HT-29 (cell line): ENCODE measurements at regions not wholly inside any gene's neighbourhood (a gene's known extent, or its start where the extent isn't known, plus 50 kb on each side); places are given as distances from the start of the nearest gene placed in this dataset.

Experiments used
- DNase-seq: peaks from one replicate; pipeline ENCODE4 v3.0.0-alpha.2; 2015; ENCODE audit warnings: low spot score

DNA sequence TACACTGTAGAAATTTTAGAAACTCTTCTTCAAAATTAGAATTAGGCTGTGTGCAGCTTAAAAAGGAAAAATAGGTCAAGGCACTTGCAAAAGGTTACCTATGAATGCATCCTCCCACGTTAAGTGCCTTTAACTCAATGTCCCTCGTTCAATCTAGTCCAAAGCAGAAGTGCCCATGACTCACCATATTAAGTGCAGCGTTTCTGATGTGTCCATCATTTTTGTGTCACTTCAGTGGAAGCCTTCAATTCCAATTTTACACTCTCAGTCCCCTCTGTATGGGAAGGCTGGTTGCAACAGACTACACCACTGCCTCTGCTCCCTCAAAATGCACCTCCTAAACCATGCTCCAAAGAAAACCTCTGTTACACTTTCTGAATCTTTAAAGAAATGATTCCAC, 53.4 kb downstream of the FOXB1 start:
- no peak for DNase-seq

DNA sequence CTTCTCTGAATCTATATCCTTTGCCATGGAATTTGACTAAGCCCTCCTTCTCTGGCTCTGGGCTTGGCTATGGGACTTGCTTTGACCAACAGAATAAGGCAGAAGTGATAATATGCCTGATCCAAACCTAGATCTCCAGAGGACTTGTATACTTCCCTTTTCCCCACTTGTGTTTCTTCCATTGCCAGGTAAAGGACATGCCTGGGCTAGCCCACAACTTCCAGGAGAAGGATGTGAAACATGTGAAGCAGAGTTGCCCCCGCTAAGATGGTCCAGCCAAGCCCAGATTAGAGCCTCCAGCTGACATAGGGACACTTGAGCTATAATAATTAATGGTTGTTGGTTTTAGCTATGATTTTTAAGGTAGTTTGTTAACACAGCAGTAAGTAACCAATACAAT, 55.1 kb downstream of the FOXB1 start:
- no peak for DNase-seq

DNA sequence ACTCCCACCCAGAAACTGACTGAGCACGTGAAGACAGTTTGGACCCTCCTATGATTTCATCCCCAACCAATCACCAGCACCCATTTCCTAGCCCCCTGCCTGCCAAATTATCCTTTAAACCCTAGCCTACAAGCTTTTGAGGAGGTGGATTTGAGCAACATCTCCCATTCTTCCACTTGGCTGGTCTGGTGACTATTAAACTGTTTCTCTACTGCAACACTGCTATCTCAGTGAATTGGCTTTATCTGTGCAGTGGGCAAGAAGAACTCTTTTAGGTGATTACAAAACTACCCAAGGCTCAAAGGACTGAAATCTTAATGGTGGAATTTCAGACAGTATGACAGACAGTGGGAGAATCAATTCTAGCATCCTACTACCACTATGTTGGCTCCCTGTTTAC, 57.6 kb downstream of the FOXB1 start:
- DNase-seq: no peak

DNA sequence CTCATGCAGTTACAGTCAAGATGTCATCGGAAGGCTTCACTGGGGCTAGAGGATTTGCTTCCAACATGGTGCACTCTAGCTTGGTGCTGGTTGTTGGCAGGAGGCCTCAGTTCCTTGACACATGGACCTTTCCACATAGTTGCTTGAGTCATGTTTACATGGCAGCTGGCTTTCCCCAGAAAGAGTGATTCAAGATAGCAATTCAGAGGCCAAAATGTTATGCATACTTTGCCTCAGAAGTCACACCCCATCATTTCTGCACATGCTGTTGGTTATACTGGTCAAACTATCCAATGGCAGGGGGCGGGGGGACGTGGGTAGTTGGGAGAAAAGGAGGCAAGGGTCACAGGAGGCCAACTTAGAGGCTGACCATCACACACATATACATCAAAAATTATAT, 58.7 kb downstream of the FOXB1 start:
- no peak for DNase-seq

DNA sequence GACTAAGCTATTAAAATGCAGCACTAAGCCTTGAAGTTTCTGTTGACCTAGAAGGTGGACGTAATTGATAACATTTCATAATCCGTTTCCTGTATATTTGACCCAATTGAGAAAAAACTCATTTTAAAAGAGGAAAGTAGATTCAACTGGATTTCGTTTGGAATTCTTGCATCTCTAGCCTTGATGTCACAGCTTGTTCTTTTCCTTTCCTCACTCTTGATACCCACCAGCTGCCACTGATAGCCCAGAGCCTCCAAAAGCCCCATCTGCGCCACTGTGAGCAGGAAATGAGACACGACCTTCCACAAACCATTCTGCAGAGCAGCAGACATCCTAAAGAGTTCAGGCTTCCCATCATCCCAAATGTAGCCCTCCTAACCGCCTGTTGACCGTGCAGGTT, 61.8 kb downstream of the FOXB1 start:
- no peak for DNase-seq

DNA sequence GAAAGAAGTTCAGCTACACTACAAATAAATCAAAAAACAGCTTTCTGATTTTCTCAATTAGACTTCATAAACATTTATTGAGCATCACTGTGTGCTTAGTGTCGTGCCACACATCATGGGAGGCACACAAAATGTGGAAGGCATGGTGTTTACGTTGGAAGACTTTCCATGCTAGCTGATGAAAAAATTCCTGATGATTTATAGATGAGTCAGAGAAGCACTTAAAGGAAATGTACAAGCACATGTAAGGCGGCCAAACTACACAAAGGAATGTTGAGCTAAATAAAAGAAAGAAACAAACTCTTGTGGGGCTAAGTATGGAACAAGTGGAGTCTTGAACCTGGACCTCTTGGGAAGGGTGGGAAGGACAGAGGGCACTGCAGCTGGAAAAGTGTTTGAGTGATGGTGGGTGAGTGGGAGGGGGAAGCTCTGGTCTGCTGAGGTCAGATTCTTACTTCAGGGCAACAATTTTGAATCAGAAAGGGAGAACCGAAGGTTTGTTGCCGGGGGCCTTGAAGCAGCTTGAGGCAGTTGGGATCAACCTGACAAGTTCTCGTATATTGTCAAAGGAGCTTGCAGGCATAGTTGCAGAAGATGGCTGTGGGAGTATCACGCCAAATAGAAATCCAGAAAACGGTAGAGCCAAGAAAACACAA, 66.9 kb downstream of the FOXB1 start:
- DNase-seq: peak; percentile 18

DNA sequence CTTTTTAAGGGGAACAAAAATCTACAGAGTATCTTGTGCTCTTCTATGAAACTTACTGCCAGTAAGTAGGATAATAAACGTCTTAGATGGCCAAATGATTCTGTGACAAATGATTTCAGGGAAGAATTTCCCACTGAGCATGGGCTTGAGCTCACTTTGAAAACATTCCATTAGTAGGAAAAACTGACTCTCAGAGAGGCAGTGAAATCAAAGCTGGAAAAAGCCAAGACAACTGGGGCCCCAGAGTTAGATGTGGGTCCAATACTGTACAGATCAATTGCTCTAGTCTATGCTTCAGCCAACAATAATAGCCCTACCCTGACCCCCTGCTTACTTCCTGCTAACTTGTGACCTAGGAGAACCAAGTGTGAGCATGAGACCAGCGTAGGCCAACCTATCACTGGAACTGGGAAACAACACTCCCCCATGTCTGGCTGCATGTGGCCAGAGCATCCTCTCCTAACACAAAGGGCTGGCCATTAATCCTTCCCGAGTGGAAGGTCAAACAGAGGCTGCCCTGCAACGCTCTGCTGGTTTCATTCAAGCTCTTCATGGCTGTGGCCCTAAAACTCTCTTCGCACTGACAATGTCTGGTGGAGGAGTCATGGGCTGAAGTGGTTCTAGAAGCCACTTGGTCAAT, 68.8 kb downstream of the FOXB1 start:
- DNase-seq: no peak

DNA sequence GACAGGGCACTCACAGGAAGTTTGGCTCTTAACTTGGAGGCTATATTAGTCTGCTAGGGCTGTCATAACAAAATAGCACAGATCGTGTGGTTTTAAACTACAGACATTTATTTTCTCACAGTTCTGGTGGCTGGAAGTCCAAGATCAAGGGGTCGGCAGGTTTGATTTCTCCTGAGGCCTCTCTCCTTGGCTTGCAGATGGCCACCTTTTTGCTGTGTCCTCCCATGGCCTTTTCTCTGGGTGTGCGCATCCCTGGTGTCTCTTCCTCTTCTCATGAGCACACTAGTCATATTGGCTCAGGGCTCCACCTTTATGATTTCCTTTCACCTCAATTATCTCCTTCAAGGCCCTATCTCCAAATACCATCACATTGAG, 69.3 kb downstream of the FOXB1 start:
- no peak for DNase-seq

DNA sequence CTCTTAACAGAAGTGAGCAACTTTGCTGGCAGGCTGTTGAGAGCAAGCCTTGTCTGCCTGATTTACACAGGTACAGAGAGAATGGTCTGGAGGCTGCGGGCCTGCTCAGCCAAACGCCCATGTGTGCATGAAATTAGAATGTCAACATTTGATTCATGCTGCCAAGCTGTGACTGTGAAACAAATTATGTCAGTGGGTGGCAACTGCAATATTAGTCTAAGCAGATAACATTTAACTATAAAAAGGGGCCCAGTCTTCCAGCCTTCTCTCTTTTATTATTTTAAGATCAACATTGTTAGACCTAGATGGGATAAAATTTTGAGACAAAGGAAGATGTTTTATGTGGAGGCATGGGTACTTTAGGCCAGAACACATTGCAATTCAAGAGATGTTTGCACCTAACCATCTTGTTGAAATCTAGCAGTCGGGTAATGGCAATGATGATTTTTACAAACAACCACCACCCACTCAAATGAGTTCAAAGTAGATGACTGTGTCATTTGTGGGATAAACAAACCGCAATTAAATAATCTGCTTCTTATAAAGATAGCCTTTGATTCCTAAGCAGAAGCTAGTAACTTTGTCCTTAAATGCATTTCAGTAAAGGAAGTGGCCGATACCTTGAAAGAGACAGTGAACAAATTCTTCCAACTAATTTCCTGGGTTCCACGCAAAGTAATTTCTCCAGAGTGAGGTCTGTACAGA, 70.2 kb downstream of the FOXB1 start:
- peak; percentile 18 for DNase-seq

DNA sequence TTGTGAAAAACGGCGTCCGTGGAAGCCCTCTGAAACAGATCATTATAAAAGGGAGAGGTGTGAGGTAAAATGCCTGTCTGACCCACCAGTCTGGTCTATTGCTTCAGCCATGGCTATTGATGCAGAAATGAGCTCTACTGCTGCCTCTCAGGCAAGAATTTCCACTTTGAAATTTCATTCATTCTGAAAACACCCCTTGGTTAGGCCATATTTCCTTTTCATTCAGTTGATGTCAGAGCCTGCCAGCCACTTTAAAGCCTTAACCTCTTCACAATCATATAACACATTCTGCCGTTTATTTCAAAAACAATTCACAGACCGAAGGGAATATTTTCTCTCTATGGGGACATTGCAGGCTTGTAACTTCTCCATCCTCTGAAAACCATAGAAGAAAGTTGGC, 71.9 kb downstream of the FOXB1 start:
- DNase-seq: no peak

DNA sequence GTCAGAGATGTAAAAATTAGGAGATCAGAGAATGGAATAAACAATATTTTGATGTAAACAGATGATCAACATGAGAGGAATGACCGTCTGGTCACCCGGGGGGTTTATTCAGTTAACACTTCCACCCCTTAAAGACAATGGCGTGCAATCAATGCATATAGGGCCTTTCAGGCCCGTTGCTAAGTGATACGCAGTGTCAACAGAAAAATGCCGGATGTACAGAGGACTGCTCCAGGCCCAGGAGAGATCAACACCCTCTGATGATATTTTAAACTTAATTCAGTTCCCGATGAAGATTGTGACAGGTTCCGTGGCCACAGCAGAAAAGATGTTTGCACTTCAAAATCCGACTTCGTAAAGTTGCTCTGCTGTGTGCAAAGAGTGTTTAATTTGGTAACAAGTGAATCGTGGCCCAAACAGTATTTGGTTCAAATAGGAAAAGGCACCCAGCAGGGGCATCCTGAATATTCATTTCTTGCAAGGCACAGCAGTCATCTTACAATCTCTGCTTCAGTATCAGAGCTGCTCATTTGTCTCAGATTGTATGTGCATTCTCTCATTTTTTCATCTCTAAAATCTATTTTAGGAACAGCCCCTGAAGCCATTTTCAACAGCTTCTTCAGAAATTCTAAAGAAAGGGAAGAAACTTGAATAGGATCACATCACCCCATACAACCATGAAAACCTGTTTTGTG, 72.6 kb downstream of the FOXB1 start:
- no peak for DNase-seq

DNA sequence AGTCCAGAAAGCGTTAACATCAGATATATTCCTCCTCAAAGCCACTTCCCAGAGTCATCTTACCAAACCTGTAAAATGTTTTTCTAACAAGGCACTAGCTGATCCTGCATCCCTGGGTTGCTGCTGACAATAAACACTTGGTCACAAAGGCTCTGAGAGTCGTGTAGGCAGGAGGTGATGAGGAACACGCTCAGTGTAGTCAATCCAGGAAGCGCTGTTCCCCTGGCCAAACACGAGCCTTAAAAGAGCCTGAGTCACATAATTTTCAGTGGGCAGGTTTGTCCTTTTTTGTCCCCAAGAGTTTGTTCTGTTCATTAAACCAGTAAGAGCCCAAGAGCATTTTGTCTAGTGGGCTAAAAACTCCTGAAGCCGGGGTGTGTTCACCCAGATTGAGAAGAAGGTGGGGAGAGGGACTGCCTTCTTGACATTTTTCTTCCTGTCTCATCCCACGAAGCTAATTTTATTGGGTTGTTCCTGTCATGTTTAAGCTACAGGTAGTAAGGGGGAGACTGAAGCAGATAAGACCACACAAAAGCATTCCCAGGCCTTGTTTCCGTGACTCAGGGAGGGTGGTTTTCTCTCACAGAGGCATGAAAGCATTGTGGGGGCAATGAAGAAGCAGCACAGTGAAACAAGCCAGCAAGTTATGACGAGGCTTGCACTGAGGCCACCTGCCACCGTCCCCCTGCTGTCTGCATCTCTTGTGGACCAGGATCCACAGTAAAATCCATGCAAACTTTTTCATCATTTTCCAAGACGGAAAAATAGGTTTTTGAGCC, 73.7 kb downstream of the FOXB1 start:
- no peak for DNase-seq

DNA sequence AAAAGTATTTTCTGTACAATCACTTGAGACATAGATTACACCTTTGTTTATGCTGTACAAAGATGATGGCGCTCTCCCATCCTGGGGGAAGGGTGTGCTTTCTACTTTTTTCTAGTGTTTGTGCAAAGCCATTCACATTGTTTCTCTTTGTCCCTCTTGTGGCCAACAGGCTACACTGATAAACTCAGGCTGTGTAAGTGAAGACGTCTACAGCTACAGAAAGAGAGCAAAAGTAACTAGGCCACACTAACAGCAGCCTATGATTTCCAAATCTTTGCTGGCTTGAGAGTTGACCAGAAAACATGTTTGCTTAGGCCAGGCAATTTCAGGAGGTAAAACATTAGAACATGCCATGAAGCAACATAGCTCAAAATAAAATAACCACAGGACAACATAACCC, 75.1 kb downstream of the FOXB1 start:
- peak; percentile 59 for DNase-seq

DNA sequence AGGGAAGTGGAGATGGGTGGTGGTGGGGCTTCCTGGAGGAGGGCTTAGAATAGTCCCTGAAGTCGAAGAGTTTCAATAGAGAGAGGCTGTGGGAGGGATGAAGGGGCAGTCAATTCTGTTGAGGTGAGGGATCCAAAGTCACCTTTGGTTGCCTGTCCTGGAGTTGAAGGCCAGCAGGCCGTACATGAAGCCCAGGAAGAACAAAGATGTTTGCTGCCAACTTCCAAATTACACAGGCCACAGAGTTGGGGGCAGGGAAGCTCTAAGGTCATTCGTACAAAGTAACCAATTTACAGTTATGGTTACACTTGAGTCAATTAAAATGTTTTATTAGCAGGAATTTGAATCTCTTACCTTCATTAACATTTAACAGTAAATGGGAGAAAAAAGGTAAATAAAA, 77.9 kb downstream of the FOXB1 start:
- DNase-seq: no peak

DNA sequence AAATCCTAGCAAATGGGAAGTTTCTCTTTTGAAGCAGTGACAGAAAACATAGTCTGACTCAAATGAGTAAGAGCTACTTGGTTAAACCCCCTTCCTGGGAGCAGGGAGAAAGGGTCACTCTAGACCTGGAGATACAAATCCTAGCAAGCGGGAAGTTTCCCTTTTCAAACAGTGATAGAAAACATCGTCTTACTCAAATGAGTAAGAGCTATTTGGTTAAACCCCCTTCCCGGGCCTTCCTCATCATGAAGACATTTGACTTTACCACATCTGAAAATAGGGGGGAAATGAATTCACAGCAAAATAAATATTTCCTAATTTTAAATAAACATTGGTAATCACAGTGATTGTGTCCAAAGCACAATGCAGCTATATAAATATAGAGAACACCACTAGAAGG, 79.2 kb downstream of the FOXB1 start:
- no peak for DNase-seq

DNA sequence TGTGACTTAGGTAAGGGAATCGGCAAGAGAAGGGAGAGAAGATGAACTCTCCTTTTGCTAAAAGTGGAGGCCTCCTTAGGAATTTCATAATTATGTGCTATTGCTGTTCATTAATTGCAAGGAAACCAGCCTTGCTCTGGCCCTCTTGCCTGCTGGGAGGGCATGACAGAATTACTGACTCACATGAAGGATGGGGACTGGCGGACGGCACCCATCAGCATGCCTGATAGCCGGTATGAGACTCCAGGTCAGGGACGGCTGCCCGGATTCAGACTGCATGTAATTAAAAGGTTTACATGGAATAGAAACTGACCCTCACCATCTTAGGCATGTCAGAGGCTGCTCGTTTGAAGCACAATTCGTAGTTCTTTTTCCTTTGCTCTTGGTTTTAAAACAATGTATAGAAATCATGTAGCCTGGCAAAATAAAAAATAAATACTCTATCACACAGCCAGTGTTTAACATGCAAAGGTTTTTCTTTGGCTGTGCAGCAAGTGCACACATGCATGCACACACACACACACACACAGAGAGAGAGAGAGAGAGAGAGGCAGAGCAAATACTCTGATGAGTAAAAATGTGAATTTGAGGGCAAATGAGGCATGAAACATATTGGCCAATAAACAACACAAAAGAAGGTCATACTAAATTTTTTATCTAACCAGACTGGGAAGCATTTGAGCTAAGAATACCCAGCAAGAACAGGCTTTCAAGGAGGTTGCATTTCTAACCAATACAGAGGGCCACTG, 82.7 kb downstream of the FOXB1 start:
- DNase-seq: no peak

DNA sequence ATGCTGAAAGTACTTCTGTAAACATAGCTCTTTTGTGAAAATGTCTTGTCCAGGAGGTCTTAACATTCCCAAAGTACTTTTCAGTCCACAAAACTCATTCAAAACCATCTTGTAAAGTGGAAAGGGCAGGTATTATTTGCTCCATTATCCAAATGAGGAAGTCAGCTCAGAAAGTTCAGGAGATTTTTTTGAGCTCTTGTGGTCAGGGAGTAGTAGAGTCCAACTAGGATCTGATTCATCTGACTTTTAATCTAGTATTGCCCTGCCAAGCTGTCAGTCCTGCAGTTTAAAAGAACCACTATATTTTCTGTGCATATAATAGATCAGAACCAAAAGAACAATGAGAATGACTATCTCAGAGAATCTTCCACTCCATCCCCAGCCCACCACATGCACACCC, 83.5 kb downstream of the FOXB1 start:
- no peak for DNase-seq

DNA sequence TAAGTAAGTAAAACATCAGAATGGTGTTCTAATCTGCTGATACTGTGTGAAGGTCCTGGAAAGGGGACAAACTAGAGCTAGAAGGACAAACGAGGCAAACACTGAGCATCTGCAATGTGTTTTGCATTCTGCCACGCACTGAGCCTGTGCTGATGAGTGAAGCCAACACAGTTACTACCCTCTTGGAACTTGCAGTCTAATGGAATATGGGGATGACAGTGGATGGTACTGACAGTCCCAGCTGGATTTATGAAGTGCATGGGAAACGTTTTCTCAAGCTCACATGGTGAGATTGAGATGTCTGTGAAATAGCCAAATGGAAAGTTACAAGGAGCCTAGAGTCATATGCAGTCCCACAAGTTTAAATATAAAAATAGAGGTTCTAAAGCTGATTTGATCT, 86.6 kb downstream of the FOXB1 start:
- no peak for DNase-seq

DNA sequence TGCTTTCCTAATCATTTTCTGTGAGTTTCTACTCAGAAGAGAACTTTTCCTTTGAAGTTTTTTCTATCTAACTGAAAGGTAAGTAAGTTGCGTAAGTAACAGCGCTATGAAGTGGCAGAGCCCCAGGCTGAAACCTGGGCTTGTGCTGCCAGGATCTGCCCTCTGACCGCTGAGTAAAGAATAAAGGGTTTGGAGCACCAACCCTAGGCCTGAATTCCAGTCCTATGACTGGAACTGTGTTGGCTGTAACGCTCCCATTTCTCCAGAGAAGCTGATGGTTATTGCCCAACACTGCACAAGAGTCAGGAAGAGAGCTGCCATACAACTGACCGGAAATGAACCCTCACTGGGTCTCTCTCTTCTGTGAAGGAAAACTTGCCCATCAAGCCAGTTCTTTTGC, 87.0 kb downstream of the FOXB1 start:
- peak; percentile 61 for DNase-seq

DNA sequence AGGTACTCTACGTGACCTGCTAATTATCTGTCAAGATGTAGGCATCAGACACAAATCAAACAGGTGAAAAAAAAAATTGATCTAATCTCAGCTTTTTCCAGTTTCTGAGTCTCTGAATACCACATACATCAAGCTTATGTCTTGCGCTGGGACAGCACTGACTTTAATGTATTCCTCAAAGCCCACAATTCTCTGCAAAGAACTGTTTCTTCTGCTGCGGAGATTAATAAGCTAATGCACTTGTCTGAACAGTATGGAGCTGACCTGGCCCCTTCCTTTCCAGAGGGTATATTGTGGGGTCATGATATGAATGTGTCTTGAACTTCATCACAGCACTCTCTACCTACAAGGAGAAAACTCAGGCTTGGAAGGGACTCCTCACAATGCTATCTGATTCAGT, 87.8 kb downstream of the FOXB1 start:
- no peak for DNase-seq
